ENCODE measurements at regions not wholly inside any gene's neighbourhood (a gene's known extent, or its start where the extent isn't known, plus 50 kb on each side); places are given as distances from the start of the nearest gene placed in this dataset.

GRCh38 chr5:112024769-112025168 is 267.8 kb upstream of the NREP start:
- H3K27me3 ChIP-seq, result no peaks in the 10 kb centered on the region
- H3K4me3 ChIP-seq, result no peak overlapping the region
- H3K27ac ChIP-seq, result no peak overlapping the region
- H3K36me3 ChIP-seq, result no peaks in the 10 kb centered on the region
- H3K9me3 ChIP-seq, result no peaks in the 10 kb centered on the region
- in situ Hi-C loops (cut with MboI; ENCODE audit: low sequenced_read_pairs in 4 of 4), result no loop called here
- no peaks in the 10 kb centered on the region for H3K4me1 ChIP-seq
- intact Hi-C loops (cut with DNase I; ENCODE audit: low total_unique reads), result no loop called here
- ATAC-seq (no peak), DNase-seq (no peak)
- TF ChIP-seq, protein P1, sequence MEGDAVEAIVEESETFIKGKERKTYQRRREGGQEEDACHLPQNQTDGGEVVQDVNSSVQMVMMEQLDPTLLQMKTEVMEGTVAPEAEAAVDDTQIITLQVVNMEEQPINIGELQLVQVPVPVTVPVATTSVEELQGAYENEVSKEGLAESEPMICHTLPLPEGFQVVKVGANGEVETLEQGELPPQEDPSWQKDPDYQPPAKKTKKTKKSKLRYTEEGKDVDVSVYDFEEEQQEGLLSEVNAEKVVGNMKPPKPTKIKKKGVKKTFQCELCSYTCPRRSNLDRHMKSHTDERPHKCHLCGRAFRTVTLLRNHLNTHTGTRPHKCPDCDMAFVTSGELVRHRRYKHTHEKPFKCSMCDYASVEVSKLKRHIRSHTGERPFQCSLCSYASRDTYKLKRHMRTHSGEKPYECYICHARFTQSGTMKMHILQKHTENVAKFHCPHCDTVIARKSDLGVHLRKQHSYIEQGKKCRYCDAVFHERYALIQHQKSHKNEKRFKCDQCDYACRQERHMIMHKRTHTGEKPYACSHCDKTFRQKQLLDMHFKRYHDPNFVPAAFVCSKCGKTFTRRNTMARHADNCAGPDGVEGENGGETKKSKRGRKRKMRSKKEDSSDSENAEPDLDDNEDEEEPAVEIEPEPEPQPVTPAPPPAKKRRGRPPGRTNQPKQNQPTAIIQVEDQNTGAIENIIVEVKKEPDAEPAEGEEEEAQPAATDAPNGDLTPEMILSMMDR (IDR thresholded peaks at IDR 0.05 in 4 of 5, conservative IDR thresholded peaks at IDR 0.05 in 1 of 5), result no peak
- TF ChIP-seq POLR2A (IDR thresholded peaks at IDR 0.05), result no peak

DNA sequence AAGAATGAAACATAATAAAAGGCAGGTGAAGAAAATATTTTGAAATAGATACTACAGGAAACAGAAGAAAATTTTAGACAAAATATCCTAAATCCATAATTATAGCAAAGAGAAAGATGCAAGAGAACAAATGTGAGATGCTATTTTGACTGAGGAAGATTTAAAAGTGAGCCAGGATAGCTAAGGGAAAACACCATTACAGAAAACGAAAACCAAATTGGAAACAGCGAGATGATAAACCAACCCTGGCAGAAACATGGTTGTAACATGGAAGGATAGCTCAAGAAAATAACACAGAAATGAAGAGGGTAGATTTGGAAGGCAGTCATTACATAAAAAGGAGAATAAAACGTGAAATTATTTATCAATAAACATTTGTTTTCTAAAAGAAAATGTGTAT is 267.2 kb upstream of the NREP start:
- no peak overlapping the region for H3K4me3 ChIP-seq
- no peak for ATAC-seq
- in situ Hi-C loops (cut with MboI; ENCODE audit: low sequenced_read_pairs in 4 of 4), result no loop called here
- no peaks in the 10 kb centered on the region for H3K9me3 ChIP-seq
- no peak overlapping the region for H3K27ac ChIP-seq
- H3K27me3 ChIP-seq, result no peaks in the 10 kb centered on the region
- no peaks in the 10 kb centered on the region for H3K4me1 ChIP-seq
- no peak for DNase-seq
- H3K36me3 ChIP-seq, result no peaks in the 10 kb centered on the region
- intact Hi-C loops (cut with DNase I; ENCODE audit: low total_unique reads), result no loop called here
- TF ChIP-seq POLR2A (IDR thresholded peaks at IDR 0.05), result no peak
- TF ChIP-seq, protein P1 (IDR thresholded peaks at IDR 0.05 in 4 of 5, conservative IDR thresholded peaks at IDR 0.05 in 1 of 5), result no peak

GRCh38 chr5:112023766-112024165 is 266.8 kb upstream of the NREP start:
- intact Hi-C loops (cut with DNase I; ENCODE audit: low total_unique reads) (no loop called here), in situ Hi-C loops (cut with MboI; ENCODE audit: low sequenced_read_pairs in 4 of 4) (no loop called here)
- Histone ChIP-seq H3K36me3 (no peaks in the 10 kb centered on the region), H3K9me3 (no peaks in the 10 kb centered on the region), H3K4me3 (no peak overlapping the region), H3K27me3 (no peaks in the 10 kb centered on the region), H3K27ac (no peak overlapping the region), H3K4me1 (no peaks in the 10 kb centered on the region)
- DNase-seq (no peak), ATAC-seq (no peak)
- TF ChIP-seq, protein P1 (IDR thresholded peaks at IDR 0.05 in 4 of 5, conservative IDR thresholded peaks at IDR 0.05 in 1 of 5), result no peak
- no peak for TF ChIP-seq POLR2A (IDR thresholded peaks at IDR 0.05)

DNA sequence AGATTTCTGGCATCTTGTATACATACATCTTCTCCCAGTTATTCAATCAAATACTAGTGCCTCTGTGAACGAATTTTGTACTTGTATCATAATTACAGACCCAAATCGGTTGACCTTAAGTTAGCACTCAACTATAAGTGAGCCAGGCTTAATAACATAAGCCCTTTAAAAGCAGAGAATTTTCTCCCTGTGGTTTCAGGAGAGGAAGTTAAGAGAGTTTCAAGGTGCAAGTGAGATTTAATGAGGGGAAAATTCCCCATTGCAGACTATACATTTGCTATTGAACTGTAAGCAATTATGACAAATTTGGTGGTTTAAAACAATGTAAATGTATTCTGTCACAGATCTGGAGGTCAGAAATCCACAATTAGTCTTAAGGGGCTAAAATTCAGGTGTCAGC is 261.9 kb upstream of the NREP start:
- DNase-seq, result no peak
- no peak overlapping the region for H3K4me3 ChIP-seq
- no peaks in the 10 kb centered on the region for H3K27me3 ChIP-seq
- H3K9me3 ChIP-seq, result no peaks in the 10 kb centered on the region
- intact Hi-C loops (cut with DNase I; ENCODE audit: low total_unique reads) (no loop called here), in situ Hi-C loops (cut with MboI; ENCODE audit: low sequenced_read_pairs in 4 of 4) (no loop called here)
- TF ChIP-seq POLR2A (IDR thresholded peaks at IDR 0.05), result no peak
- TF ChIP-seq, protein P1 (IDR thresholded peaks at IDR 0.05 in 4 of 5, conservative IDR thresholded peaks at IDR 0.05 in 1 of 5), result no peak
- no peak overlapping the region for H3K27ac ChIP-seq
- no peaks in the 10 kb centered on the region for H3K36me3 ChIP-seq
- no peaks in the 10 kb centered on the region for H3K4me1 ChIP-seq
- ATAC-seq, result no peak

DNA sequence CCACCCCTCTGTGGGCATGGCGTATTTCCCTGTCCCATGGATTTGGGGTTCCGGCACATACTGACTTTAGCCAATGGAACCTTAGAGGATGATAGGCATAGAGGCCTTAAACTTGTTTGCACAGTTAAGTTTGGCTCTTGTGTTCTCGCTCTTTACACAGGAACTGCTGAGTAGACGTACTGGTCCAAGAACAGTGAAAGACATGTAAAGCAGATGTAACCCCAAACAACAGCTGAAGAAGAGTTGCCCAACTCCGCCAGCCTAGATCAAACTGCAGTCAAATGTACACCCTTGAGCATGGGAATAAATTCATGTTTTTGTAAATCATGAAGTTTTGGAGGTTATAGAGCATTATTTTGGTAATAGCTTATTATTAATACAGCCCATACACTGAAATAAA is 260.0 kb upstream of the NREP start:
- no peak overlapping the region for H3K4me3 ChIP-seq
- in situ Hi-C loops (cut with MboI; ENCODE audit: low sequenced_read_pairs in 4 of 4) (no loop called here), intact Hi-C loops (cut with DNase I; ENCODE audit: low total_unique reads) (no loop called here)
- no peak for TF ChIP-seq POLR2A (IDR thresholded peaks at IDR 0.05)
- TF ChIP-seq, protein P1 (IDR thresholded peaks at IDR 0.05 in 4 of 5, conservative IDR thresholded peaks at IDR 0.05 in 1 of 5), result no peak
- ATAC-seq (no peak), DNase-seq (no peak)
- H3K36me3 ChIP-seq, result no peaks in the 10 kb centered on the region
- no peaks in the 10 kb centered on the region for H3K27me3 ChIP-seq
- H3K9me3 ChIP-seq, result no peaks in the 10 kb centered on the region
- peaks cover 0 to 5% of the 10 kb centered on the region in 2 donors for H3K4me1 ChIP-seq
- no peak overlapping the region for H3K27ac ChIP-seq
